Caco-2 (cell line): ENCODE measurements at regions not wholly inside any gene's neighbourhood (a gene's known extent, or its start where the extent isn't known, plus 50 kb on each side); places are given as distances from the start of the nearest gene placed in this dataset.
"Not testable (repeated sequence)": the region's sequence is repeated elsewhere in the genome, so short reads cannot be mapped to it uniquely, and the experiment has no call there.

ENCODE experiments used
- BruUV-seq: library from RNA; stranded (reverse); fragments of 400-500 nt; replicated peaks from 2 replicates; lab custom pipeline; 2021; lab: Mats Ljungman, UMichigan
- CTCF ChIA-PET: fragments of 300-600 bp; sonication (Branson Sonifier 250); formaldehyde crosslinking; loops from one replicate; lab custom pipeline; 2022; ENCODE audit warnings: antibody characterized with exemption; lab: Charles Lee
- POLR2A ChIA-PET: fragments of 300-600 bp; sonication (Branson Sonifier 250); formaldehyde crosslinking; loops from one replicate; lab custom pipeline; 2022; ENCODE audit warnings: antibody characterized with exemption; lab: Charles Lee
- DNase-seq, 2 experiments: peaks; one replicate each; pipeline versions ENCODE4 v3.0.0 to v3.0.0-alpha.2; 2020 to 2022
- H3K27me3 ChIP-seq: replicated peaks from 2 replicates; pipeline ENCODE4 v1.6.0; 2011; ENCODE audit warnings: low read length; ENCODE audit not compliant: control insufficient read depth, insufficient read depth
- H3K36me3 ChIP-seq: 2 replicates; pipeline ENCODE4 v1.5.1; 2011; ENCODE audit warnings: low read length; ENCODE audit not compliant: control insufficient read depth, insufficient read depth
- H3K4me1 ChIP-seq: fragments of 250-450 bp; sonication (Bioruptor Pico); 2 replicates; pipeline ENCODE4 v1.5.1; 2020; ENCODE audit warnings: mild to moderate bottlenecking
- H3K4me3 ChIP-seq: 2 replicates; pipeline ENCODE4 v1.5.1; 2011; ENCODE audit warnings: low read depth, mild to moderate bottlenecking, control low read depth, low read length
- H3K9me3 ChIP-seq: fragments of 250-450 bp; sonication (Bioruptor Pico); 2 replicates; pipeline ENCODE4 v1.5.1; 2020; ENCODE audit warnings: mild to moderate bottlenecking, moderate library complexity
- H3K27ac Mint-ChIP-seq: one replicate; pipeline ENCODE4 v1.8.0; 2022; ENCODE audit warnings: mixed read lengths; ENCODE audit not compliant: unreplicated experiment
- H3K27me3 Mint-ChIP-seq: one replicate; pipeline ENCODE4 v1.8.0; 2022; ENCODE audit warnings: mixed read lengths; ENCODE audit not compliant: insufficient read depth, unreplicated experiment
- H3K36me3 Mint-ChIP-seq: one replicate; pipeline ENCODE4 v1.8.0; 2022; ENCODE audit warnings: mild to moderate bottlenecking, mixed read lengths; ENCODE audit not compliant: insufficient read depth, unreplicated experiment
- H3K4me1 Mint-ChIP-seq: one replicate; pipeline ENCODE4 v1.8.0; 2022; ENCODE audit warnings: low read depth, mixed read lengths; ENCODE audit not compliant: unreplicated experiment
- H3K4me3 Mint-ChIP-seq: one replicate; pipeline ENCODE4 v1.8.0; 2022; ENCODE audit warnings: mild to moderate bottlenecking, moderate library complexity, mixed read lengths; ENCODE audit not compliant: unreplicated experiment
- H3K9me3 Mint-ChIP-seq: one replicate; pipeline ENCODE4 v1.8.0; 2022; ENCODE audit warnings: mixed read lengths; ENCODE audit not compliant: unreplicated experiment
- CTCF ChIP-seq, 2 experiments: fragments of 200-600 bp in 1 of 2; IDR thresholded peaks; 1 replicate in 1 of 2; 2 replicates in 1 of 2; pipeline versions ENCODE4 v1.5.1 to v1.8.0; 2011 to 2022; ENCODE audit warnings: antibody characterized with exemption in 1 of 2, control low read depth in 1 of 2, inconsistent platforms in 1 of 2, low read depth in 1 of 2, low read length in 1 of 2, mild to moderate bottlenecking in 1 of 2, moderate library complexity in 1 of 2; ENCODE audit not compliant: insufficient read depth in 1 of 2, severe bottlenecking in 1 of 2, unreplicated experiment in 1 of 2
- intact Hi-C: fragments of 100-400 bp; cut with micrococcal nuclease; formaldehyde crosslinking; loops from one replicate; pipeline ENCODE4 v1.10.0; 2022; ENCODE audit not compliant: unreplicated experiment

- H3K36me3 Mint-ChIP-seq: no peaks in the 10 kb centered on the region
- no peak for DNase-seq
- no peak for TF ChIP-seq CTCF (IDR thresholded peaks at IDR 0.05; ENCODE audit: insufficient read depth in 1 of 2, low read depth in 1 of 2, low read length in 1 of 2, severe bottlenecking in 1 of 2, unreplicated experiment in 1 of 2)
- H3K9me3 Mint-ChIP-seq: peaks cover 7% of the 10 kb centered on the region
- peaks cover 9% of the 10 kb centered on the region for H3K27me3 Mint-ChIP-seq
- ChIA-PET CTCF (interaction anchor here (0.6 kb wide), 1 partner anchor 24 kb away, joined by 3 read pairs; no protein-coding TSS in a partner anchor), POLR2A (no interaction called here)
- H3K4me1 ChIP-seq: no peaks in the 10 kb centered on the region
- H3K27ac Mint-ChIP-seq: no peak overlapping the region
- H3K9me3 ChIP-seq: no peaks in the 10 kb centered on the region
- intact Hi-C loops: no loop called here
- H3K4me3 ChIP-seq: no peak overlapping the region
- BruUV-seq: no TSS peak
- no peaks in the 10 kb centered on the region for H3K27me3 ChIP-seq
- H3K36me3 ChIP-seq: no peaks in the 10 kb centered on the region
- no peak overlapping the region for H3K4me3 Mint-ChIP-seq
- H3K4me1 Mint-ChIP-seq: no peaks in the 10 kb centered on the region
Observed at GRCh38 chr6:166795879-166796278, 160.5 kb downstream of the RNASET2 start.

GRCh38 chr6:166790808-166791207, 163.8 kb upstream of the RPS6KA2 start:
- H3K27me3 Mint-ChIP-seq: peaks cover 11% of the 10 kb centered on the region
- H3K27ac Mint-ChIP-seq, H3K9me3 ChIP-seq, H3K4me3 Mint-ChIP-seq, H3K36me3 ChIP-seq, H3K36me3 Mint-ChIP-seq, H3K4me1 ChIP-seq, H3K4me1 Mint-ChIP-seq, H3K4me3 ChIP-seq, POLR2A ChIA-PET, H3K27me3 ChIP-seq, DNase-seq, H3K9me3 Mint-ChIP-seq, intact Hi-C loops, CTCF ChIA-PET, BruUV-seq: not testable (repeated sequence)

GRCh38 chr6:166788846-166789529, 161.9 kb upstream of the RPS6KA2 start:
- H3K4me3 Mint-ChIP-seq: peak overlapping the region; percentile 45
- CTCF ChIA-PET, H3K4me3 ChIP-seq, POLR2A ChIA-PET, H3K36me3 ChIP-seq, H3K9me3 Mint-ChIP-seq, H3K27me3 ChIP-seq, H3K4me1 ChIP-seq, BruUV-seq, H3K36me3 Mint-ChIP-seq, H3K4me1 Mint-ChIP-seq, H3K9me3 ChIP-seq, H3K27ac Mint-ChIP-seq: not testable (repeated sequence)
- intact Hi-C loops: loop anchor here (10.0 kb wide), 1 partner anchor 76 kb away; no protein-coding TSS in a partner anchor
- DNase-seq: peak in 1 of 2 experiments; percentile 24
- peaks cover 11% of the 10 kb centered on the region for H3K27me3 Mint-ChIP-seq

GRCh38 chr6:166786704-166787293, 159.7 kb upstream of the RPS6KA2 start:
- no peak overlapping the region for H3K4me3 Mint-ChIP-seq
- intact Hi-C loops: loop anchor here (1.0 to 10.0 kb wide), 3 partner anchors 78 to 203 kb away; no protein-coding TSS in a partner anchor
- no peaks in the 10 kb centered on the region for H3K4me1 Mint-ChIP-seq
- no peak overlapping the region for H3K27ac Mint-ChIP-seq
- no TSS peak for BruUV-seq
- no peaks in the 10 kb centered on the region for H3K36me3 Mint-ChIP-seq
- Histone ChIP-seq H3K4me3 (no peak overlapping the region), H3K27me3 (no peaks in the 10 kb centered on the region), H3K36me3 (no peaks in the 10 kb centered on the region), H3K4me1 (no peaks in the 10 kb centered on the region), H3K9me3 (no peaks in the 10 kb centered on the region)
- peak in 1 of 2 experiments; percentile 65 for DNase-seq
- CTCF ChIA-PET: interaction anchor here (1.0 to 1.8 kb wide), 3 partner anchors 12 to 203 kb away, joined by 5 to 8 read pairs (median 5); no protein-coding TSS in a partner anchor
- H3K9me3 Mint-ChIP-seq: peaks cover 6% of the 10 kb centered on the region
- TF ChIP-seq CTCF (IDR thresholded peaks at IDR 0.05; ENCODE audit: insufficient read depth in 1 of 2, low read depth in 1 of 2, low read length in 1 of 2, severe bottlenecking in 1 of 2, unreplicated experiment in 1 of 2): peak; percentile 59 to 67
- POLR2A ChIA-PET: no interaction called here
- H3K27me3 Mint-ChIP-seq: peaks cover 8% of the 10 kb centered on the region
